DOHH2 (cell line): ENCODE measurements at regions not wholly inside any gene's neighbourhood (a gene's known extent, or its start where the extent isn't known, plus 50 kb on each side); places are given as distances from the start of the nearest gene placed in this dataset.
A peak's percentile ranks its signal among the peaks of the same experiment; 100 is the strongest.

Experiments
- H3F3A ChIP-seq: fragments of 200-600 bp; sonication (generic), shearing (Covaris generic); 2 replicates; pipeline ENCODE4 v1.6.0; 2016; ENCODE audit warnings: antibody characterized with exemption, mild to moderate bottlenecking; ENCODE audit not compliant: control insufficient read depth, insufficient read depth
- H3K27ac ChIP-seq: fragments of 200-600 bp; sonication (generic); 2 replicates; pipeline ENCODE4 v1.5.1; 2014; ENCODE audit warnings: low read depth, mild to moderate bottlenecking, low read length, moderate library complexity
- H3K27me3 ChIP-seq: fragments of 200-600 bp; sonication (generic); 2 replicates; pipeline ENCODE4 v1.6.1; 2014; ENCODE audit warnings: mild to moderate bottlenecking, low read length, mixed read lengths; ENCODE audit not compliant: control insufficient read depth
- H3K36me3 ChIP-seq: fragments of 200-600 bp; sonication (generic); 2 replicates; pipeline ENCODE4 v1.6.1; 2014; ENCODE audit warnings: mild to moderate bottlenecking, low read length, moderate library complexity, mixed read lengths; ENCODE audit not compliant: control insufficient read depth
- H3K4me1 ChIP-seq: fragments of 200-600 bp; sonication (generic); 2 replicates; pipeline ENCODE4 v1.6.1; 2014; ENCODE audit warnings: mild to moderate bottlenecking, low read length, mixed read lengths; ENCODE audit not compliant: control insufficient read depth
- H3K4me2 ChIP-seq: fragments of 200-600 bp; sonication (generic); 2 replicates; pipeline ENCODE4 v1.6.0; 2014; ENCODE audit warnings: mild to moderate bottlenecking, low read length, moderate library complexity
- H3K4me3 ChIP-seq: fragments of 200-600 bp; sonication (generic); 2 replicates; pipeline ENCODE4 v1.5.1; 2014; ENCODE audit warnings: mild to moderate bottlenecking, low read length, mixed read lengths
- H3K79me2 ChIP-seq: fragments of 200-600 bp; sonication (generic); 2 replicates; pipeline ENCODE4 v1.6.1; 2014; ENCODE audit warnings: mild to moderate bottlenecking, low read length, mixed read lengths; ENCODE audit not compliant: control insufficient read depth
- H3K9me2 ChIP-seq: fragments of 200-600 bp; sonication (generic); replicated peaks from 2 replicates; pipeline ENCODE4 v1.6.1; 2014; ENCODE audit warnings: mild to moderate bottlenecking, low read length, mixed read lengths; ENCODE audit not compliant: control insufficient read depth
- H3K9me3 ChIP-seq: fragments of 200-600 bp; sonication (generic); 2 replicates; pipeline ENCODE4 v1.6.1; 2014; ENCODE audit warnings: antibody characterized with exemption, low read length, mixed read lengths; ENCODE audit not compliant: control insufficient read depth, insufficient read depth
- H4K20me1 ChIP-seq: fragments of 200-600 bp; sonication (generic); 2 replicates; pipeline ENCODE4 v1.6.0; 2014; ENCODE audit warnings: low read depth, mild to moderate bottlenecking, antibody characterized with exemption, low read length, moderate library complexity; ENCODE audit not compliant: control insufficient read depth, insufficient read depth
- CTCF ChIP-seq: fragments of 200-600 bp; sonication (generic); IDR thresholded peaks from one replicate; pipeline ENCODE4 v1.5.1; 2014; ENCODE audit warnings: antibody characterized with exemption, mild to moderate bottlenecking, low read depth, low read length; ENCODE audit not compliant: poor library complexity, severe bottlenecking
- EZH2phosphoT487 ChIP-seq: fragments of 200-600 bp; sonication (generic); IDR thresholded peaks from 2 replicates; pipeline ENCODE4 v1.6.1; 2017; ENCODE audit warnings: borderline replicate concordance, mild to moderate bottlenecking, antibody characterized with exemption, low read length, moderate library complexity, mixed read lengths

- Histone ChIP-seq H3K4me3 (no peak overlapping the region), H3K27me3 (no peaks in the 10 kb centered on the region), H3F3A (no peaks in the 10 kb centered on the region), H3K79me2 (no peaks in the 10 kb centered on the region), H3K4me1 (no peaks in the 10 kb centered on the region), H3K36me3 (no peaks in the 10 kb centered on the region), H3K9me2 (no peaks in the 10 kb centered on the region), H3K27ac (no peak overlapping the region), H3K9me3 (no peaks in the 10 kb centered on the region), H4K20me1 (no peaks in the 10 kb centered on the region), H3K4me2 (no peak overlapping the region)
- no peak for TF ChIP-seq EZH2phosphoT487
- TF ChIP-seq CTCF, result no peak
Observed at GRCh38 chr4:137825505-137825904, 293.2 kb upstream of the PCDH18 start.

- Histone ChIP-seq H3K4me3 (no peak overlapping the region), H3K4me2 (no peak overlapping the region), H3K27ac (no peak overlapping the region), H3K36me3 (no peaks in the 10 kb centered on the region), H3K4me1 (no peaks in the 10 kb centered on the region), H3K27me3 (no peaks in the 10 kb centered on the region), H3K9me2 (no peaks in the 10 kb centered on the region), H4K20me1 (no peaks in the 10 kb centered on the region), H3K79me2 (no peaks in the 10 kb centered on the region), H3K9me3 (no peaks in the 10 kb centered on the region), H3F3A (no peaks in the 10 kb centered on the region)
- TF ChIP-seq CTCF (no peak), EZH2phosphoT487 (no peak)
Observed at GRCh38 chr4:137823007-137823406, 290.7 kb upstream of the PCDH18 start.

GRCh38 chr4:137819964-137820383 lies 287.7 kb upstream of the PCDH18 start:
- H3K27ac ChIP-seq, result no peak overlapping the region
- TF ChIP-seq EZH2phosphoT487 (no peak), CTCF (peak; percentile 65)
- no peaks in the 10 kb centered on the region for H4K20me1 ChIP-seq
- H3F3A ChIP-seq, result no peaks in the 10 kb centered on the region
- H3K27me3 ChIP-seq, result no peaks in the 10 kb centered on the region
- no peaks in the 10 kb centered on the region for H3K36me3 ChIP-seq
- H3K4me1 ChIP-seq, result no peaks in the 10 kb centered on the region
- H3K4me3 ChIP-seq, result no peak overlapping the region
- no peaks in the 10 kb centered on the region for H3K79me2 ChIP-seq
- no peak overlapping the region for H3K4me2 ChIP-seq
- H3K9me3 ChIP-seq, result no peaks in the 10 kb centered on the region
- H3K9me2 ChIP-seq, result no peaks in the 10 kb centered on the region

GRCh38 chr4:137812258-137812657 lies 280.0 kb upstream of the PCDH18 start:
- no peaks in the 10 kb centered on the region for H3K4me1 ChIP-seq
- no peaks in the 10 kb centered on the region for H3F3A ChIP-seq
- H4K20me1 ChIP-seq, result no peaks in the 10 kb centered on the region
- H3K4me3 ChIP-seq, result no peak overlapping the region
- H3K9me3 ChIP-seq, result no peaks in the 10 kb centered on the region
- no peaks in the 10 kb centered on the region for H3K36me3 ChIP-seq
- no peaks in the 10 kb centered on the region for H3K9me2 ChIP-seq
- no peaks in the 10 kb centered on the region for H3K79me2 ChIP-seq
- no peak overlapping the region for H3K4me2 ChIP-seq
- H3K27ac ChIP-seq, result no peak overlapping the region
- no peak for TF ChIP-seq EZH2phosphoT487
- no peak for TF ChIP-seq CTCF
- no peaks in the 10 kb centered on the region for H3K27me3 ChIP-seq
